Right lobe of liver (tissue), 6 donors: ENCODE measurements at regions not wholly inside any gene's neighbourhood (a gene's known extent, or its start where the extent isn't known, plus 50 kb on each side); places are given as distances from the start of the nearest gene placed in this dataset.
A peak's percentile ranks its signal among the peaks of the same experiment; 100 is the strongest.

Source experiments
- ATAC-seq, 4 donors: fragments of 200-7000 bp; cut with Tn5 transposase; one replicate each; pipeline ENCODE4 v1.9.1; 2020; ENCODE audit warnings: mild to moderate bottlenecking in 4 of 4, moderate library complexity in 4 of 4
- DNase-seq, 3 donors: peaks; one replicate each; pipeline ENCODE4 v3.0.0-alpha.2; 2020
- H3K27ac ChIP-seq, 3 donors: fragments of 200-600 bp; one replicate each; pipeline ENCODE4 v1.8.0; 2022
- H3K27me3 ChIP-seq, 2 donors: fragments of 200-600 bp; one replicate each; pipeline ENCODE4 v1.8.0; 2022
- H3K36me3 ChIP-seq, 4 donors: fragments of 200-600 bp; sonication (generic) in 1 of 4; one replicate each; pipeline versions ENCODE4 v1.5.1 to v1.8.0; 2017 to 2022; ENCODE audit warnings: control low read depth in 1 of 4
- H3K4me1 ChIP-seq, 4 donors: fragments of 200-600 bp; sonication (generic) in 1 of 4; one replicate each; pipeline versions ENCODE4 v1.5.1 to v1.8.0; 2017 to 2022; ENCODE audit warnings: control low read depth in 1 of 4
- H3K4me3 ChIP-seq, 3 donors: fragments of 200-600 bp; one replicate each; pipeline ENCODE4 v1.8.0; 2022
- H3K9me3 ChIP-seq, 4 donors: fragments of 200-600 bp; sonication (generic) in 1 of 4; one replicate each; pipeline versions ENCODE4 v1.5.1 to v1.8.0; 2017 to 2022; ENCODE audit warnings: control low read depth in 1 of 4
- POLR2A ChIP-seq: fragments of 450-650 bp; IDR thresholded peaks from one replicate; pipeline ENCODE4 v1.6.1; 2017; ENCODE audit warnings: antibody characterized with exemption, mild to moderate bottlenecking
- WGBS: methylation state at CpG from one replicate; pipeline ENCODE4 v1.1.6; 2018; ENCODE audit warnings: low coverage, low lambda C conversion rate; ENCODE audit not compliant: insufficient coverage; ENCODE audit errors: missing lambda C conversion rate; 5-methylcytosine and 5-hydroxymethylcytosine counted together
- intact Hi-C, 2 donors: fragments of 100-400 bp; cut with DNase I; formaldehyde crosslinking; loops; one replicate each; pipeline versions ENCODE4 v1.11.2 to v1.14.1; 2022
- TF ChIP-seq, protein P1 (sequence below), 4 donors: fragments of 200-600 bp in 3 of 4; fragments of 450-650 bp in 1 of 4; IDR thresholded peaks; one replicate each; pipeline versions ENCODE4 v1.5.1 to v1.8.0; 2016 to 2022; ENCODE audit warnings: antibody characterized with exemption in 4 of 4, mild to moderate bottlenecking in 2 of 4
- donor health status: DM: no; HTN: yes; CAD: no.
- donor health status: DM: no; HTN: no; CAD: no.
- donor health status: DM: no; HTN: no; CAD: no.
- donor health status: DM: no; HTN: yes; CAD: no.
- donor health status: DM: no; HTN: yes; CAD: no.

- 33% methylated on average over 2 of the region's 3 CpGs for WGBS
- Histone ChIP-seq H3K36me3 (no peaks in the 10 kb centered on the region), H3K27ac (no peak overlapping the region), H3K27me3 (no peaks in the 10 kb centered on the region), H3K4me3 (no peak overlapping the region), H3K4me1 (no peaks in the 10 kb centered on the region), H3K9me3 (no peaks in the 10 kb centered on the region)
- intact Hi-C loops: no loop called here
- peak in 1 of 4 donors; percentile 10 for ATAC-seq
- DNase-seq: no peak
- no peak for TF ChIP-seq POLR2A
- TF ChIP-seq, protein P1, sequence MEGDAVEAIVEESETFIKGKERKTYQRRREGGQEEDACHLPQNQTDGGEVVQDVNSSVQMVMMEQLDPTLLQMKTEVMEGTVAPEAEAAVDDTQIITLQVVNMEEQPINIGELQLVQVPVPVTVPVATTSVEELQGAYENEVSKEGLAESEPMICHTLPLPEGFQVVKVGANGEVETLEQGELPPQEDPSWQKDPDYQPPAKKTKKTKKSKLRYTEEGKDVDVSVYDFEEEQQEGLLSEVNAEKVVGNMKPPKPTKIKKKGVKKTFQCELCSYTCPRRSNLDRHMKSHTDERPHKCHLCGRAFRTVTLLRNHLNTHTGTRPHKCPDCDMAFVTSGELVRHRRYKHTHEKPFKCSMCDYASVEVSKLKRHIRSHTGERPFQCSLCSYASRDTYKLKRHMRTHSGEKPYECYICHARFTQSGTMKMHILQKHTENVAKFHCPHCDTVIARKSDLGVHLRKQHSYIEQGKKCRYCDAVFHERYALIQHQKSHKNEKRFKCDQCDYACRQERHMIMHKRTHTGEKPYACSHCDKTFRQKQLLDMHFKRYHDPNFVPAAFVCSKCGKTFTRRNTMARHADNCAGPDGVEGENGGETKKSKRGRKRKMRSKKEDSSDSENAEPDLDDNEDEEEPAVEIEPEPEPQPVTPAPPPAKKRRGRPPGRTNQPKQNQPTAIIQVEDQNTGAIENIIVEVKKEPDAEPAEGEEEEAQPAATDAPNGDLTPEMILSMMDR (IDR thresholded peaks at IDR 0.05): no peak
Measured at GRCh38 chr15:46260937-46261336, 626.1 kb downstream of the SQOR start.

GRCh38 chr15:46265664-46266347, 631.0 kb downstream of the SQOR start:
- Histone ChIP-seq H3K27ac (no peak overlapping the region), H3K9me3 (no peaks in the 10 kb centered on the region), H3K27me3 (no peaks in the 10 kb centered on the region), H3K36me3 (no peaks in the 10 kb centered on the region), H3K4me3 (no peak overlapping the region), H3K4me1 (no peaks in the 10 kb centered on the region)
- no peak for TF ChIP-seq POLR2A
- TF ChIP-seq, protein P1 (IDR thresholded peaks at IDR 0.05): no peak
- intact Hi-C loops: no loop called here
- ATAC-seq (no peak), DNase-seq (no peak)
- 36% methylated on average over 3 of the region's 3 CpGs for WGBS

DNA sequence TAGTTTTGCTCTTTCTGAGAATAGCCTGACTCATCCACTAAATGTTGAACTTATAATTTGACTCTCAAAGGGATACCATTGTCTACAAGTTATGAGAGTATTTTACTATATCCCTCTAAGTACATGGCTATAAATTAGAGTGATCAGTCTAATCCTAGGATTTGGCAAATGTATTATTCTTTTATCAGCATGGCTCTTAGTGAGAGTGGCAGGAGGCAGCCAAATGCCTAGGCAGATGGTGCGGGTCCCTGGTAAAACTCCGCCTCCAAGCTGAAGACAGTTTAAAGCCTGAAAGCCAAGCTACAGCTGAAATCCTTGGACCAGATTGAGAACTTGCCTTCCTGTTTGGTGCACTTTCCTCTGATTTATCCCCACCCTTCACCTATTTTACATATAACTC, 631.8 kb downstream of the SQOR start:
- 85% methylated on average over 2 of the region's 2 CpGs for WGBS

DNA sequence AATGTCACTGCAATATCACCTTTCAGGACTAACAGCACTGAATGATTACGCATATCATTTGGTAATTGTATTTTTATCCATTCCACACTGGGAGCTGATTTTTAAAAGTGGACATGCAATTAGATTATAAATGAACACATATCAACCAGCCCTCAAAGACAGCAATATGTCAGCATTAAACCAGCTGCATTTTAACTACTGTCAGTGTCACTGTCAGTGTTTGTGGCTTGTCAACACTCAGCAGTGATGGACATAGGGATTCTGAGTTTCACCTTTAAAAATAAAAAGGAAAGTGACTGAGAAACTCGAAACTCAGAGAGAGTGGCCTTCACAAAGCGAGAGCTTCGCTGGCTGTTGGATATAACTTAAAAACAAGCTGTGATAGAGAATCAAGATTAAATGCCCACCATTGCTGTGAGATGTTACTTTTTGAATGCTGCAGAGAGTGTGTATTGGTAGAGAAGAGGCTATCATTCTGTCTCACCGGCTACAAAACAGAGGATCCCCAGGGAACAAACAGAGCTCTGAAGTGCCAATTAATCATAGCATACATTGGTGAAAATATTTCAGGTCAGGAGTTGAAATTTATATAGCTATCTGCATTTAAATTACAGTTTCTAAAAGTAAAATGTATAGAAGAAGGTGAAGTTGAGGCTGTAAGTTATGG, 635.8 kb downstream of the SQOR start:
- Histone ChIP-seq H3K36me3 (no peaks in the 10 kb centered on the region), H3K27ac (no peak overlapping the region), H3K27me3 (no peaks in the 10 kb centered on the region), H3K4me3 (no peak overlapping the region), H3K4me1 (no peaks in the 10 kb centered on the region), H3K9me3 (no peaks in the 10 kb centered on the region)
- 61% methylated on average over 5 of the region's 5 CpGs for WGBS
- DNase-seq: no peak
- intact Hi-C loops: no loop called here
- no peak for ATAC-seq
- TF ChIP-seq POLR2A: no peak
- TF ChIP-seq, protein P1 (IDR thresholded peaks at IDR 0.05): no peak

More for the DNA sequence above, 631.8 kb downstream of the SQOR start:
- H3K4me1 ChIP-seq: no peaks in the 10 kb centered on the region
- ATAC-seq: no peak
- intact Hi-C loops: no loop called here
- TF ChIP-seq, protein P1 (IDR thresholded peaks at IDR 0.05): no peak
- TF ChIP-seq POLR2A: no peak
- H3K27me3 ChIP-seq: no peaks in the 10 kb centered on the region
- H3K36me3 ChIP-seq: no peaks in the 10 kb centered on the region
- DNase-seq: no peak
- H3K27ac ChIP-seq: no peak overlapping the region
- H3K9me3 ChIP-seq: no peaks in the 10 kb centered on the region
- no peak overlapping the region for H3K4me3 ChIP-seq
